GM21619 (cell line): ENCODE measurements at regions not wholly inside any gene's neighbourhood (a gene's known extent, or its start where the extent isn't known, plus 50 kb on each side); places are given as distances from the start of the nearest gene placed in this dataset.
A peak's percentile ranks its signal among the peaks of the same experiment; 100 is the strongest.
"Not testable (repeated sequence)": the region's sequence is repeated elsewhere in the genome, so short reads cannot be mapped to it uniquely, and the experiment has no call there.

Experiments used
- ATAC-seq: cut with Tn5 transposase; IDR thresholded peaks from one replicate; pipeline ENCODE4 v1.9.1; 2021; ENCODE audit not compliant: unreplicated experiment

- peak; percentile 39 for ATAC-seq
These were observed 215.1 kb downstream of the RBM26 start for GRCh38 chr13:79190932-79191331.

GRCh38 chr13:79187917-79188690 is 218.0 kb downstream of the RBM26 start:
- peak; percentile 27 for ATAC-seq

DNA sequence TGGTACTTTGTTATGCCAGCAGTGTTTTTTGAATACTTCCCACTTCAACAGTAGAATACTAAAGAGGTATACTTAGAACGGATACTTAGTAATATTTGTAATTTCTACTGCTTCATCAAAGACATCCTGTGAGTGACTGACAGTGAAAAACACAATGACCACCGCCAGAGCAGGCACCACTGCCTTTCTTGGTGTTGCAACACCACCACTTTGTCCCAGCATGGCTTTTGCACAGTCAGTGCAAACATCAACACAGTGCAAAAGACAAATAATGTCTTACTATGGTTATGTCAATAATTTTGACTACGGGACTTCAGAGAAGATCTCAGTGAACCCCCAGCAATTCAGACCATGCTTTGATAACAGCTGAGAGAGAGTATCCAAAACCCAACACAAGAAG is 220.5 kb downstream of the RBM26 start:
- no peak for ATAC-seq

- no peak for ATAC-seq
These were observed 222.8 kb downstream of the RBM26 start for GRCh38 chr13:79183231-79183630.

GRCh38 chr13:79173691-79174090 is 232.4 kb downstream of the RBM26 start:
- not testable (repeated sequence) for ATAC-seq

DNA sequence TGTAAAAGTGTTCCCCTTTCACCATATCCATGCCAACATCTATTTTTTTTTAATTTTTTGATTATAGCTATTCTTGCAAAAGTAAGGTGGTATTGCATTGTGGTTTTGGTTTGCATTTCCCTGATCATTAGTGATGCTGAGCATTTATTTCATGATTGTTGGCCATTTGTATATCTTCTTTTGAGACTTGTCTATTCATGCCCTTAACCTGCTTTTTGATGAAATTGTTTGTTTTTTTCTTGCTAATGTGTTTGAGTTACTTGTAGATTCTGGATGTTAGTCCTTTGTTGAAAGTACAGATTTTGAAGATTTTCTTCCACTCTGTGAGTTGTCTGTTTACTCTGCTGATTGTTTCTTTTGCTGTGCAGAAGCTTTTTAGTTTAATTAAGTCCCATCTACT is 233.1 kb downstream of the RBM26 start:
- not testable (repeated sequence) for ATAC-seq

GRCh38 chr13:79171141-79172061 is 234.7 kb downstream of the RBM26 start:
- no peak for ATAC-seq

DNA sequence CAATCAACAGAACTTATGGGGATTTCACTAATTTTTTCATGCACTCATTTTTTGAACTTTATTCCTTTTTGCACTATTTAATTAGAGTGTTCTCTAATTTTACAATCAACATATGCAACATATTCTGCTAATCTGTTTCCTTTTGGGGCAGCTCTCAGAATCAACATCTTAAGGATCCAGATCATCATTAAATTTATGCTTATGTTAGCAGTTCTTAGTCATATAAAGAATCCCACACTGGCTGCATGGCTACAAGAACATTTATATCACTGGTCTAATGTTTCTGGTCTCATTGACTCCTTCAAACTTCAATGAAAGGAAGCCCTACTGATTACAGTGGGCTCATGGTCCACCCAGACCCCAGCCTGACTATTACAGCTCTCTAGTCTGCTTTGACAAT is 245.2 kb downstream of the RBM26 start:
- ATAC-seq, result no peak

GRCh38 chr13:79155883-79156282 is 250.2 kb downstream of the RBM26 start:
- ATAC-seq, result no peak

- no peak for ATAC-seq
These were observed 256.8 kb downstream of the RBM26 start for GRCh38 chr13:79149210-79149609.

GRCh38 chr13:79141082-79141481 is 265.0 kb downstream of the RBM26 start:
- no peak for ATAC-seq

DNA sequence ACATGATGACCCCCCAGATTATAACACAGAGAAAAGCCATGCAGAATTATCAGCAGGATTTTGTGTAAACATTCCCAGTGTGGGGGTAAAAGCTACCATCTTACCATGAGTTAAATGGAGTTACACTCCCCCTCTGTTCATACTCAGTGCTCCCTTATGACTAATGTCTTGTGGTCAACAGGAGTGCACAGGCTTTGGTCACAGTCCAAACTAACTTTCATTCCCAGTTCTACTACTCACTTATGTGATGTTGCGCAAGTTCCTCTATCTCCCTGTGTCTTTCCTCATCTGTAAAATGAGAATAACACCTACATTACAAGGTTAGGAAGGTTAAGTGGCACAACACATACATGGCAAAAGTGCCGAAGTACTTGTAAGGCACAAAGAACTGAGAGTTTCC is 277.9 kb downstream of the RBM26 start:
- ATAC-seq, result no peak

DNA sequence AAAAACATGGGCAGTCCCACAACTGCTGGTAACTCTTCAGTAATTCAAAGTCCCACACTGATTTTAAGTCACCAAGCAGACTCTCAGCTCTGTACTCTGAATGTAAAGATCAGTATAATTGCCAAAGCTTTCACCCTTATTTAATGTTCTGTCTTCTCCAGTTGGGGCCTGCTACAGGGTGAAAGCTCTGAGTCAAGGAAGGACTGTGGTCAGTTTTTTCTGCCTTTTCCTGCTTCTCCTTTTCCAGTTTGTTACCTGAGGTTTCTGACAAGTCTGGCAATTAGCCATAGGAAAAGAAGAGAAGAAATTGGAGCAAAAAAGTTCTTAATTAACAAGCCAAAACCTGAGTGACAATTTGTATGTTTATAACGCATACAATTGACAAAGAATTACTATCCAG is 279.3 kb downstream of the RBM26 start:
- no peak for ATAC-seq

GRCh38 chr13:79124183-79124582 is 281.9 kb downstream of the RBM26 start:
- no peak for ATAC-seq

DNA sequence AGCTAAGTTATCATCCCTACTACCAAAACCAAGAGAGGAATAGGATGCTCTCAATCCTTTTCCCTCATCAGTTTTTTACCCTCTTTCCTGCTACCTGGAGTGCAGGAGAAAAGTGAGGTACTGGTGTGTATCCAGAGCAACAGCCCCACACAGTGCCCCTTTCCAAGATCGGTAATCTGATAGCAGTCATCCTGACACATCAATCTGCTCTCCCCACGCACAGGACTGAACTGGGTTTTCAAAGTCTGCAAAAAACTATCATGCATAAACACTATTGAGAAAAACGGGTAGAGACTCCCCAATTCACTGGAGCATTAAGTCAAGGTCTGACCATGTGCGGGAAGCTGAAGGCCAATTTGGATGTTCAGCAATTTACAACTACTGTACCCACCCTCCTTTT is 284.8 kb downstream of the RBM26 start:
- no peak for ATAC-seq

- no peak for ATAC-seq
These were observed 286.4 kb downstream of the RBM26 start for GRCh38 chr13:79119578-79120107.

DNA sequence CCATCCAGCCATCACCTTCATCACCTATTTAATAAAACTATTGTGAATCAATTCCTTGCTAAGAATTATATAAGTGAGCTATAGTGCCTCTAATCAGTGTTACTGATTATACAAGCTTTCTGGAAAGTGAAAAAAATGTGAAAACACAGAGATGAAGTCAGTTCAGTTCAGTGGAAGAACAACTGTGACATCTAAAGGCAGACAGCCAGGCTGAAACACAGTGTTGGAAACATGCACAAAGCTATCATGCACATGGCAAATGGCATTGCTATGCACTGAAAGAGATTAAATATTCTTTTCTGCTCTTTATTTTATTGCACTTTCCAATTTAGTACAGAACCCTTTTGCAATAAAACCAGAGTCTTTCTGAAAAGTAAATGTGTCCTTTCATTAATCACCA is 294.0 kb downstream of the RBM26 start:
- no peak for ATAC-seq

GRCh38 chr13:79108914-79109643 is 297.0 kb downstream of the RBM26 start:
- peak; percentile 78 for ATAC-seq

DNA sequence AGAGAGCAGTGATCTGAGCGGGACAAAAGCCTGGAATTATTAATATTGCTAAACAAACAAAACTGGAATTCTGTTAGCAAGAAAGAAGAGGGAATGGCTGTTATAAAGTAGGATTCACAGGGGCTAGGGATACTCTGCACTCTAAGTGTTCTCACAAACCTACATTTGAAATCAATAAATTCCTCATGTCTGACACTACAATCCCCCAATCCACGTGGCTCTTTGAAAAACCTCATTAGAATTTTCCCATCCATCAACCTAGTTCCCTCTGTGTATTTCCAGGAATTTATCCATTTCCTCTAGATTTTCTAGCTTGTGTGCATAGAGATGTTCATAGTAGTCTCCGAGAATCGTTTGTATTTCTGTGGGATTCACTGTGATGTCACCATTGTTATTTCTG is 307.5 kb downstream of the RBM26 start:
- no peak for ATAC-seq

DNA sequence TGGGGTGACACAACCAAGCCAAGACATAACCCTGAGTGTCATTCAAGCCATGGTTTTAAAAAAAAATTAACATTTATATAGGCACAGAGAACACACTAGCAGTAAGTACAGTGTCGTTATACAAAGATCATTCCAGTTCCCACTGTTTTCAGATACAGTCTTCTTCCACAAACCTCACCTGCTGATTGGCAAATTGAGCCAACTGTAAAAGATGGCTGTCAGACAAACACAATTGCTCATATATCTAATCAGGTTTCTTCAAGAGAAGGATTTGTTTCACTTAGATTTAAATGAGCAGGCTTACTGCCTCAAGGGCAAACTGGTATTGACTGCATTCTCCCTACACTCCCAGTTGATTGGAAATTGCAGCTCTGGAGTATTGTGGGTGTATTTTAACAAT is 308.9 kb downstream of the RBM26 start:
- ATAC-seq, result no peak

GRCh38 chr13:79096099-79096498 is 310.0 kb downstream of the RBM26 start:
- no peak for ATAC-seq
